Esophagus muscularis mucosa (tissue), 4 donors: ENCODE measurements at regions not wholly inside any gene's neighbourhood (a gene's known extent, or its start where the extent isn't known, plus 50 kb on each side); places are given as distances from the start of the nearest gene placed in this dataset.

ENCODE experiments used
- CTCF ChIP-seq, 3 experiments: fragments of 200-600 bp in 2 of 3; fragments of 450-650 bp in 1 of 3; sonication (generic) in 2 of 3; IDR thresholded peaks; one replicate each; pipeline ENCODE4 v1.5.1; 2017 to 2019; ENCODE audit warnings: antibody characterized with exemption in 3 of 3, mild to moderate bottlenecking in 2 of 3, moderate library complexity in 1 of 3
- EP300 ChIP-seq: sonication (generic); formaldehyde crosslinking; IDR thresholded peaks from one replicate; pipeline ENCODE4 v1.6.1; 2017; ENCODE audit warnings: antibody characterized with exemption
- POLR2A ChIP-seq: fragments of 450-650 bp; IDR thresholded peaks from one replicate; pipeline ENCODE4 v1.6.1; 2017; ENCODE audit warnings: antibody characterized with exemption, moderate library complexity, mild to moderate bottlenecking, low read depth

- TF ChIP-seq CTCF (IDR thresholded peaks at IDR 0.05), result no peak
- no peak for TF ChIP-seq EP300
- no peak for TF ChIP-seq POLR2A
Measured at GRCh38 chr12:40168868-40169267, 55.9 kb upstream of the LRRK2 start.
